Uterus (tissue), 3 donors: ENCODE measurements at regions not wholly inside any gene's neighbourhood (a gene's known extent, or its start where the extent isn't known, plus 50 kb on each side); places are given as distances from the start of the nearest gene placed in this dataset.

Source experiments
- DNase-seq, 2 donors: peaks; one replicate each; pipeline ENCODE4 v3.0.0-alpha.2; 2019 to 2020
- H3K27ac ChIP-seq, 2 donors: fragments of 200-600 bp; sonication (generic); 1 replicate in 1 of 2; 2 replicates in 1 of 2; pipeline ENCODE4 v1.5.1; 2016 to 2018
- H3K27me3 ChIP-seq, 2 donors: fragments of 200-600 bp; sonication (generic); one replicate each; pipeline ENCODE4 v1.5.1; 2018 to 2019; ENCODE audit warnings: control low read depth in 1 of 2
- H3K36me3 ChIP-seq, 2 donors: fragments of 200-600 bp; sonication (generic); one replicate each; pipeline ENCODE4 v1.5.1; 2019; ENCODE audit warnings: control low read depth in 1 of 2
- H3K4me1 ChIP-seq, 2 donors: fragments of 200-600 bp; sonication (generic); one replicate each; pipeline ENCODE4 v1.5.1; 2018 to 2019; ENCODE audit warnings: control low read depth in 1 of 2
- H3K4me3 ChIP-seq, 2 donors: fragments of 200-600 bp; sonication (generic); 1 replicate in 1 of 2; 2 replicates in 1 of 2; pipeline ENCODE4 v1.5.1; 2018 to 2019; ENCODE audit warnings: mild to moderate bottlenecking in 1 of 2
- H3K9me3 ChIP-seq, 2 donors: fragments of 200-600 bp; sonication (generic); one replicate each; pipeline ENCODE4 v1.5.1; 2019; ENCODE audit warnings: control low read depth in 1 of 2
- CTCF ChIP-seq, 4 experiments: fragments of 200-600 bp in 2 of 4; fragments of 450-650 bp in 2 of 4; sonication (generic) in 2 of 4; IDR thresholded peaks; one replicate each; pipeline ENCODE4 v1.5.1; 2016 to 2019; ENCODE audit warnings: antibody characterized with exemption in 4 of 4, mild to moderate bottlenecking in 2 of 4, moderate library complexity in 1 of 4
- POLR2A ChIP-seq, 2 donors: fragments of 450-650 bp; IDR thresholded peaks; one replicate each; pipeline ENCODE4 v1.6.1; 2016; ENCODE audit warnings: antibody characterized with exemption in 2 of 2, mild to moderate bottlenecking in 1 of 2, moderate library complexity in 1 of 2
- intact Hi-C: fragments of 100-400 bp; cut with DNase I; formaldehyde crosslinking; loops from one replicate; pipeline ENCODE4 v1.15.1; 2023; ENCODE audit warnings: low total_unique reads
- donor health status: DM: yes; HTN: yes; CAD: no.

- H3K27ac ChIP-seq = no peak overlapping the region
- TF ChIP-seq CTCF (IDR thresholded peaks at IDR 0.05) = no peak
- no peak for TF ChIP-seq POLR2A (IDR thresholded peaks at IDR 0.05)
- no peaks in the 10 kb centered on the region for H3K9me3 ChIP-seq
- H3K27me3 ChIP-seq = no peaks in the 10 kb centered on the region
- DNase-seq = no peak
- no peaks in the 10 kb centered on the region for H3K36me3 ChIP-seq
- no peak overlapping the region for H3K4me3 ChIP-seq
- intact Hi-C loops = no loop called here
- no peaks in the 10 kb centered on the region for H3K4me1 ChIP-seq
These were observed 168.7 kb upstream of the AGAP1 start for GRCh38 chr2:235325151-235325550.

GRCh38 chr2:235328991-235329390, 164.9 kb upstream of the AGAP1 start:
- H3K27me3 ChIP-seq = no peaks in the 10 kb centered on the region
- no peaks in the 10 kb centered on the region for H3K36me3 ChIP-seq
- H3K27ac ChIP-seq = no peak overlapping the region
- H3K9me3 ChIP-seq = no peaks in the 10 kb centered on the region
- no peak overlapping the region for H3K4me3 ChIP-seq
- intact Hi-C loops = no loop called here
- no peaks in the 10 kb centered on the region for H3K4me1 ChIP-seq
- TF ChIP-seq POLR2A (IDR thresholded peaks at IDR 0.05) = no peak
- no peak for TF ChIP-seq CTCF (IDR thresholded peaks at IDR 0.05)
- DNase-seq = no peak

DNA sequence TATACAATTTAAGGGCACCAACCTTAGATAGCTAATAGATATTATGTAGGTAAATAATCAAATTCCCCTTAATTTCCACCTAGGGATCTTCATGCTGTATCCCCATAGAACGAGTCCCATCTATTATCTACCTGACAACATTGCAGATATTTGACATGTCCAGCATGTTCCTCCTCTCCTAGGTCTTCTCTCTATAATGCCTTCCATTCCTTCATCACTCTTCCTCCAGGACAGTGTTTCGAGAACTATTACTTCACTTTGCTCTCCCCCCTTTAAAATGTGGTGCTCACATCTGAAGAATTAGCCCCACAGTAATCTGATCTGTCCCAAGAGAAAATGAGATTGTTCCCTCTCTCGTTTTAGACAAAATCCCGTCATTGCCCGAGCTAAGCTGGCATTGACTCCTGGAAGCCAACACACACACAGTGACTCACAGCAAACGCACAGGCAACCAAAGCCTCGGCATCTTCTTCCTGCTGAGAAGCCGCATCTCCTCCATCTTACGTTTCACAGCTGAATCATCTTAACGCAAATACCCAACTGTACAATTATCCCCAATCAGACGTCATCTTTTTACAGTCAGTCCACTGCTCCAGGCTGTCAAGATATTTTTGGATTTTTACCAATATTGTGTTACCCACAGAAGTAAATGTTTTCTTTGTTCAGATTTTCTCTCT, 162.9 kb upstream of the AGAP1 start:
- no peak for DNase-seq
- H3K4me1 ChIP-seq = no peaks in the 10 kb centered on the region
- H3K27me3 ChIP-seq = no peaks in the 10 kb centered on the region
- H3K27ac ChIP-seq = no peak overlapping the region
- H3K36me3 ChIP-seq = no peaks in the 10 kb centered on the region
- H3K9me3 ChIP-seq = no peaks in the 10 kb centered on the region
- intact Hi-C loops = no loop called here
- no peak for TF ChIP-seq POLR2A (IDR thresholded peaks at IDR 0.05)
- no peak for TF ChIP-seq CTCF (IDR thresholded peaks at IDR 0.05)
- H3K4me3 ChIP-seq = no peak overlapping the region

DNA sequence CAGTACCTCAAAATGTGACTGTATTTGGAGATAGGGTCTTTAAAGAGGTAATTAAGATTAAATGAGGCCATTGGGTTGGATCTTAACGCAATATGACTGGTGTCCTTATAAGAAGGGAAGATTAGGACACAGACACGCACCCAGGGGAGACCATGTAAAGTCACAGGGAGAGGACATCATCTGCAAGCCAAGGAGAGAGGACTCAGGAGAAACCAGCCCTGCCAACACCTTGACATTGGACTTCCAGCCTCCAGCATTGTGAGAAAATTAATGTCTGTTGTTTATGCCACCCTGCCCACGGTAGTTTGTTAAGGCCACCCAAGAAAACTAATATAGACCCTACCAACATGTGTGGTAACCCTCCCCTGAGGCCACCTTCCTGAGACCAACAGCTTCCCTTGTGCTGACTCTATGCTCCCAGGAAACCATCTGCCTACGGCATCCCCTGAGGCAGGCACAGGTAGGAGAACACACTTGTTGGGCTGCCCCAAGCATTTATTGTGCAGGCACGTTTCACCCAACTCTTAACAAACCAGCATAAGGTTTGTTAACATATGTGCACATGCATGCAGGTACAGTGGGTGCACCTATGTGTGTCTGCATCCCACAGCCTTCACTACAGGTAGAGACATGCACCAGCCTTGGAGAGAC, 161.5 kb upstream of the AGAP1 start:
- no peaks in the 10 kb centered on the region for H3K4me1 ChIP-seq
- no peaks in the 10 kb centered on the region for H3K27me3 ChIP-seq
- no peak overlapping the region for H3K4me3 ChIP-seq
- no peak for TF ChIP-seq POLR2A (IDR thresholded peaks at IDR 0.05)
- TF ChIP-seq CTCF (IDR thresholded peaks at IDR 0.05) = no peak
- DNase-seq = no peak
- no peaks in the 10 kb centered on the region for H3K36me3 ChIP-seq
- intact Hi-C loops = no loop called here
- no peaks in the 10 kb centered on the region for H3K9me3 ChIP-seq
- no peak overlapping the region for H3K27ac ChIP-seq

GRCh38 chr2:235333076-235333475, 160.8 kb upstream of the AGAP1 start:
- Histone ChIP-seq H3K27me3 (no peaks in the 10 kb centered on the region), H3K9me3 (no peaks in the 10 kb centered on the region), H3K4me1 (no peaks in the 10 kb centered on the region), H3K4me3 (no peak overlapping the region), H3K27ac (no peak overlapping the region), H3K36me3 (no peaks in the 10 kb centered on the region)
- intact Hi-C loops = no loop called here
- TF ChIP-seq POLR2A (IDR thresholded peaks at IDR 0.05) = no peak
- no peak for TF ChIP-seq CTCF (IDR thresholded peaks at IDR 0.05)
- DNase-seq = no peak
